ENCODE measurements at regions not wholly inside any gene's neighbourhood (a gene's known extent, or its start where the extent isn't known, plus 50 kb on each side); places are given as distances from the start of the nearest gene placed in this dataset.

DNA sequence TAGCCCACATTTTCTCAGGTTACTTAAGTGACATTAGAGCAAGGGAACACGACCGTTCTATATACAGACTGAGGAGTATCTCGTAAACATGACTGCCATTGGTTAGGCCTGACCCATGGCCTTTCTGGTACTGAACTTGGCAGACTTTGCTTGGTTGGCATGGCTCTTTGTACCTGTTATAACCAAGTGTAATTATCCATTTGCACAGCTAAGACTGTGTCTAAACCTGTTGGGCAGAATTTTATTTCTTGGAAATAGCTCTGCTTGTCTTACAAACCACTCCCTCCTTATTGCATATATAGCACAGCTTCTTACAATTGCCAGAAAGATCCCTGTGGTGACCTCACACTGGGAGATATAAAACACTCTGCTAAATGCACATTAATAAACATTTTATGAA lies 106.9 kb downstream of the P2RY1 start:
- TF ChIP-seq, protein P1, sequence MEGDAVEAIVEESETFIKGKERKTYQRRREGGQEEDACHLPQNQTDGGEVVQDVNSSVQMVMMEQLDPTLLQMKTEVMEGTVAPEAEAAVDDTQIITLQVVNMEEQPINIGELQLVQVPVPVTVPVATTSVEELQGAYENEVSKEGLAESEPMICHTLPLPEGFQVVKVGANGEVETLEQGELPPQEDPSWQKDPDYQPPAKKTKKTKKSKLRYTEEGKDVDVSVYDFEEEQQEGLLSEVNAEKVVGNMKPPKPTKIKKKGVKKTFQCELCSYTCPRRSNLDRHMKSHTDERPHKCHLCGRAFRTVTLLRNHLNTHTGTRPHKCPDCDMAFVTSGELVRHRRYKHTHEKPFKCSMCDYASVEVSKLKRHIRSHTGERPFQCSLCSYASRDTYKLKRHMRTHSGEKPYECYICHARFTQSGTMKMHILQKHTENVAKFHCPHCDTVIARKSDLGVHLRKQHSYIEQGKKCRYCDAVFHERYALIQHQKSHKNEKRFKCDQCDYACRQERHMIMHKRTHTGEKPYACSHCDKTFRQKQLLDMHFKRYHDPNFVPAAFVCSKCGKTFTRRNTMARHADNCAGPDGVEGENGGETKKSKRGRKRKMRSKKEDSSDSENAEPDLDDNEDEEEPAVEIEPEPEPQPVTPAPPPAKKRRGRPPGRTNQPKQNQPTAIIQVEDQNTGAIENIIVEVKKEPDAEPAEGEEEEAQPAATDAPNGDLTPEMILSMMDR (IDR thresholded peaks at IDR 0.05; ENCODE audit: extremely low read depth in 1 of 2, insufficient read depth in 1 of 2, low read depth in 1 of 2, low read length in 2 of 2) = no peak
- BruUV-seq (replicated peaks) = no TSS peak
- intact Hi-C loops (cut with micrococcal nuclease) = no loop called here
- Histone ChIP-seq H3K27me3 (ENCODE audit: control insufficient read depth in 2 of 2, insufficient read depth in 2 of 2, low read length in 2 of 2) (no peaks in the 10 kb centered on the region), H4K20me1 (replicated peaks; ENCODE audit: control insufficient read depth, extremely low read depth, insufficient read depth, low read length) (no peaks in the 10 kb centered on the region), H2AFZ (ENCODE audit: low read depth, low read length) (no peak overlapping the region), H3K9ac (replicated peaks; ENCODE audit: extremely low read depth, insufficient read depth, low read length) (no peak overlapping the region), H3K4me1 (ENCODE audit: control insufficient read depth, extremely low read depth, insufficient read depth, low read length) (peaks cover 17% of the 10 kb centered on the region), H3K9me1 (replicated peaks; ENCODE audit: control insufficient read depth, extremely low read depth, insufficient read depth, low read length) (no peaks in the 10 kb centered on the region), H3K4me3 (replicated peaks in 1 of 3; ENCODE audit: insufficient read depth in 1 of 3, low read depth in 1 of 3, low read length in 3 of 3) (no peak overlapping the region), H3K4me2 (ENCODE audit: insufficient read depth, low read length) (no peak overlapping the region), H3K27ac (ENCODE audit: insufficient read depth, low read depth, low read length) (no peak overlapping the region), H3K36me3 (ENCODE audit: control insufficient read depth in 2 of 2, extremely low read depth in 1 of 2, insufficient read depth in 2 of 2, low read length in 2 of 2) (no peaks in the 10 kb centered on the region), H3K9me3 (replicated peaks; ENCODE audit: control insufficient read depth, insufficient read depth, low read length) (no peaks in the 10 kb centered on the region), H3K79me2 (ENCODE audit: control insufficient read depth, insufficient read depth, low read length) (no peaks in the 10 kb centered on the region)
- DNase-seq (ENCODE audit: low read depth, low spot score) (no peak), FAIRE-seq (no peak)
- ChIA-PET POLR2A (no interaction called here), CTCF (no interaction called here)
- dilution Hi-C loops (cut with MboI; ENCODE audit: extremely low pct_ligation_motif_present, low sequenced_read_pairs) = no loop called here

DNA sequence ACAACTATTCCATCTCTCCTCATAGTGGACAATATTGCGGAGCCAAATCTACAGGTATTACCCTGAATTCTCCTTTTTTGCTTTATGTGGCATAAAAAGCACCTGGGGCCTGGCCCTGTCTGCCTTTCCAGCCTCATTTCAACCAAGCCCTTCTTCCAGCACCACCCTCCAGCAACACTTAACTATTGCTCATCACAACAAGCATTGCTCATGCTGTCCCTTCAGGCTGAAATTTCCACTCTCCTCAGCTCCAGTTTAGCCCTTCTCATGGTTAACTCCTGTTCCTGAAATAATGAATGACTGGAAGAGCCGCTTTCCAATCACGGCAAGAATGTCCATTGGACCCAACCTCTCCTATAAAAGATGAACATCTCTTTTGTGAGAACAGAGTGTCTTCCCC lies 107.4 kb downstream of the P2RY1 start:
- H3K4me3 ChIP-seq (replicated peaks in 1 of 3; ENCODE audit: insufficient read depth in 1 of 3, low read depth in 1 of 3, low read length in 3 of 3) = no peak overlapping the region
- no peak overlapping the region for H3K4me2 ChIP-seq (ENCODE audit: insufficient read depth, low read length)
- no peak for DNase-seq (ENCODE audit: low read depth, low spot score)
- intact Hi-C loops (cut with micrococcal nuclease) (no loop called here), dilution Hi-C loops (cut with MboI; ENCODE audit: extremely low pct_ligation_motif_present, low sequenced_read_pairs) (no loop called here)
- CTCF ChIA-PET = no interaction called here
- H2AFZ ChIP-seq (ENCODE audit: low read depth, low read length) = no peak overlapping the region
- no peaks in the 10 kb centered on the region for H4K20me1 ChIP-seq (replicated peaks; ENCODE audit: control insufficient read depth, extremely low read depth, insufficient read depth, low read length)
- no peak for FAIRE-seq
- H3K27ac ChIP-seq (ENCODE audit: insufficient read depth, low read depth, low read length) = no peak overlapping the region
- no peaks in the 10 kb centered on the region for H3K9me1 ChIP-seq (replicated peaks; ENCODE audit: control insufficient read depth, extremely low read depth, insufficient read depth, low read length)
- BruUV-seq (replicated peaks) = no TSS peak
- TF ChIP-seq, protein P2, sequence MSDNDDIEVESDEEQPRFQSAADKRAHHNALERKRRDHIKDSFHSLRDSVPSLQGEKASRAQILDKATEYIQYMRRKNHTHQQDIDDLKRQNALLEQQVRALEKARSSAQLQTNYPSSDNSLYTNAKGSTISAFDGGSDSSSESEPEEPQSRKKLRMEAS (IDR thresholded peaks at IDR 0.05; ENCODE audit: insufficient read depth, insufficient read length) = no peak
- TF ChIP-seq FOS (IDR thresholded peaks at IDR 0.05; ENCODE audit: borderline replicate concordance, insufficient read depth, low read length) (no peak), POLR2A (IDR thresholded peaks at IDR 0.05; ENCODE audit: low read depth, low read length) (no peak)
- no peaks in the 10 kb centered on the region for H3K79me2 ChIP-seq (ENCODE audit: control insufficient read depth, insufficient read depth, low read length)
- POLR2A ChIA-PET = no interaction called here
- H3K9ac ChIP-seq (replicated peaks; ENCODE audit: extremely low read depth, insufficient read depth, low read length) = no peak overlapping the region
- H3K27me3 ChIP-seq (ENCODE audit: control insufficient read depth in 2 of 2, insufficient read depth in 2 of 2, low read length in 2 of 2) = no peaks in the 10 kb centered on the region
- H3K36me3 ChIP-seq (ENCODE audit: control insufficient read depth in 2 of 2, extremely low read depth in 1 of 2, insufficient read depth in 2 of 2, low read length in 2 of 2) = no peaks in the 10 kb centered on the region
- no peaks in the 10 kb centered on the region for H3K9me3 ChIP-seq (replicated peaks; ENCODE audit: control insufficient read depth, insufficient read depth, low read length)
- H3K4me1 ChIP-seq (ENCODE audit: control insufficient read depth, extremely low read depth, insufficient read depth, low read length) = peaks cover 17% of the 10 kb centered on the region
